ENCODE measurements at regions not wholly inside any gene's neighbourhood (a gene's known extent, or its start where the extent isn't known, plus 50 kb on each side); places are given as distances from the start of the nearest gene placed in this dataset.

GRCh38 chr6:144999127-144999526 lies 714.0 kb downstream of the UTRN start:
- in situ Hi-C loops (cut with HindIII; ENCODE audit: low pct_ligation_motif_present, low sequenced_read_pairs), result no loop called here
- DNase-seq, result no peak
- no peaks in the 10 kb centered on the region for H3K27me3 ChIP-seq (replicated peaks)
- no peak overlapping the region for H3K4me3 ChIP-seq (ENCODE audit: low read depth, low read length)
- TF ChIP-seq CTCF (IDR thresholded peaks at IDR 0.05; ENCODE audit: low read depth, low read length, missing control alignments), result peak; percentile 12
- no peak overlapping the region for H3K27ac ChIP-seq
- no peaks in the 10 kb centered on the region for H3K36me3 ChIP-seq (replicated peaks)

- H3K27me3 ChIP-seq (replicated peaks), result no peaks in the 10 kb centered on the region
- no peak for TF ChIP-seq CTCF (IDR thresholded peaks at IDR 0.05; ENCODE audit: low read depth, low read length, missing control alignments)
- DNase-seq, result no peak
- no peak overlapping the region for H3K27ac ChIP-seq
- in situ Hi-C loops (cut with HindIII; ENCODE audit: low pct_ligation_motif_present, low sequenced_read_pairs), result no loop called here
- no peak overlapping the region for H3K4me3 ChIP-seq (ENCODE audit: low read depth, low read length)
- no peaks in the 10 kb centered on the region for H3K36me3 ChIP-seq (replicated peaks)
These were observed 718.0 kb downstream of the UTRN start for GRCh38 chr6:145003145-145003544.

GRCh38 chr6:145006914-145007313 lies 721.8 kb downstream of the UTRN start:
- TF ChIP-seq CTCF (IDR thresholded peaks at IDR 0.05; ENCODE audit: low read depth, low read length, missing control alignments), result no peak
- H3K27ac ChIP-seq, result no peak overlapping the region
- no peak overlapping the region for H3K4me3 ChIP-seq (ENCODE audit: low read depth, low read length)
- no peak for DNase-seq
- in situ Hi-C loops (cut with HindIII; ENCODE audit: low pct_ligation_motif_present, low sequenced_read_pairs), result no loop called here
- no peaks in the 10 kb centered on the region for H3K27me3 ChIP-seq (replicated peaks)
- no peaks in the 10 kb centered on the region for H3K36me3 ChIP-seq (replicated peaks)

- Histone ChIP-seq H3K27me3 (replicated peaks) (no peaks in the 10 kb centered on the region), H3K27ac (no peak overlapping the region), H3K4me3 (ENCODE audit: low read depth, low read length) (no peak overlapping the region), H3K36me3 (replicated peaks) (no peaks in the 10 kb centered on the region)
- TF ChIP-seq CTCF (IDR thresholded peaks at IDR 0.05; ENCODE audit: low read depth, low read length, missing control alignments), result no peak
- DNase-seq, result no peak
- in situ Hi-C loops (cut with HindIII; ENCODE audit: low pct_ligation_motif_present, low sequenced_read_pairs), result no loop called here
These were observed 723.6 kb downstream of the UTRN start for GRCh38 chr6:145008715-145009114.

- no peak overlapping the region for H3K27ac ChIP-seq
- H3K27me3 ChIP-seq (replicated peaks), result no peaks in the 10 kb centered on the region
- in situ Hi-C loops (cut with HindIII; ENCODE audit: low pct_ligation_motif_present, low sequenced_read_pairs), result no loop called here
- no peaks in the 10 kb centered on the region for H3K36me3 ChIP-seq (replicated peaks)
- no peak for DNase-seq
- H3K4me3 ChIP-seq (ENCODE audit: low read depth, low read length), result no peak overlapping the region
- TF ChIP-seq CTCF (IDR thresholded peaks at IDR 0.05; ENCODE audit: low read depth, low read length, missing control alignments), result no peak
These were observed 724.6 kb downstream of the UTRN start for GRCh38 chr6:145009711-145010110.

GRCh38 chr6:145012039-145012662 lies 723.2 kb downstream of the EPM2A start:
- Histone ChIP-seq H3K27me3 (replicated peaks) (no peaks in the 10 kb centered on the region), H3K36me3 (replicated peaks) (no peaks in the 10 kb centered on the region), H3K27ac (no peak overlapping the region), H3K4me3 (ENCODE audit: low read depth, low read length) (no peak overlapping the region)
- no peak for DNase-seq
- no peak for TF ChIP-seq CTCF (IDR thresholded peaks at IDR 0.05; ENCODE audit: low read depth, low read length, missing control alignments)
- in situ Hi-C loops (cut with HindIII; ENCODE audit: low pct_ligation_motif_present, low sequenced_read_pairs), result no loop called here

Measured in brain microvascular endothelial cell (primary cell).